Testis (tissue), 2 donors: ENCODE measurements at regions not wholly inside any gene's neighbourhood (a gene's known extent, or its start where the extent isn't known, plus 50 kb on each side); places are given as distances from the start of the nearest gene placed in this dataset.

Experiments
- CTCF ChIP-seq, 3 experiments: fragments of 450-650 bp in 2 of 3; fragments of 200-600 bp in 1 of 3; sonication (generic) in 1 of 3; IDR thresholded peaks; one replicate each; pipeline ENCODE4 v1.5.1; 2016 to 2019; ENCODE audit warnings: antibody characterized with exemption in 3 of 3, mild to moderate bottlenecking in 2 of 3, moderate library complexity in 1 of 3
- POLR2A ChIP-seq: fragments of 450-650 bp; IDR thresholded peaks from one replicate; pipeline ENCODE4 v1.6.1; 2017; ENCODE audit warnings: antibody characterized with exemption, mild to moderate bottlenecking, moderate library complexity

- TF ChIP-seq CTCF (IDR thresholded peaks at IDR 0.05) (no peak), POLR2A (no peak)
Measured at GRCh38 chr5:153223376-153223775, 267.1 kb upstream of the GRIA1 start.
